Prostate gland (tissue), 2 donors: ENCODE measurements at regions not wholly inside any gene's neighbourhood (a gene's known extent, or its start where the extent isn't known, plus 50 kb on each side); places are given as distances from the start of the nearest gene placed in this dataset.

ENCODE experiments used
- DNase-seq: peaks from one replicate; pipeline ENCODE4 v3.0.0-alpha.2; 2019; ENCODE audit warnings: low spot score
- H3K27ac ChIP-seq, 2 donors: fragments of 200-600 bp; sonication (generic); 2 replicates each; pipeline ENCODE4 v1.5.1; 2017 to 2019
- H3K27me3 ChIP-seq: fragments of 200-600 bp; sonication (generic); replicated peaks from 2 replicates; pipeline ENCODE4 v1.5.1; 2019; ENCODE audit not compliant: insufficient read depth
- H3K36me3 ChIP-seq, 2 donors: fragments of 200-600 bp; sonication (generic); 1 replicate in 1 of 2; 2 replicates in 1 of 2; pipeline versions ENCODE4 v1.5.1 to v1.8.1; 2017 to 2019
- H3K4me1 ChIP-seq: fragments of 200-600 bp; sonication (generic); replicated peaks from 2 replicates; pipeline ENCODE4 v1.5.1; 2019
- H3K4me3 ChIP-seq, 2 donors: fragments of 200-600 bp; sonication (generic); 2 replicates each; pipeline ENCODE4 v1.5.1; 2017 to 2019
- H3K9me3 ChIP-seq: fragments of 200-600 bp; sonication (generic); 2 replicates; pipeline ENCODE4 v1.5.1; 2017
- POLR2A ChIP-seq: fragments of 450-650 bp; IDR thresholded peaks from one replicate; pipeline ENCODE4 v1.6.1; 2016; ENCODE audit warnings: antibody characterized with exemption, mild to moderate bottlenecking
- POLR2AphosphoS5 ChIP-seq: sonication (generic); formaldehyde crosslinking; IDR thresholded peaks from one replicate; pipeline ENCODE4 v1.6.1; 2017; ENCODE audit warnings: antibody characterized with exemption
- WGBS: methylation state at CpG from one replicate; pipeline ENCODE4 v1.1.5; 2018; 5-methylcytosine and 5-hydroxymethylcytosine counted together
- intact Hi-C: fragments of 100-400 bp; cut with DNase I; formaldehyde crosslinking; loops from one replicate; pipeline ENCODE4 v1.14.2; 2022
- TF ChIP-seq, protein P1 (sequence below), 4 experiments: fragments of 200-600 bp in 2 of 4; fragments of 450-650 bp in 2 of 4; sonication (generic) in 2 of 4; IDR thresholded peaks; 1 replicate in 3 of 4; 2 replicates in 1 of 4; pipeline ENCODE4 v1.5.1; 2016 to 2019; ENCODE audit warnings: antibody characterized with exemption in 4 of 4, mild to moderate bottlenecking in 2 of 4, moderate library complexity in 2 of 4

DNA sequence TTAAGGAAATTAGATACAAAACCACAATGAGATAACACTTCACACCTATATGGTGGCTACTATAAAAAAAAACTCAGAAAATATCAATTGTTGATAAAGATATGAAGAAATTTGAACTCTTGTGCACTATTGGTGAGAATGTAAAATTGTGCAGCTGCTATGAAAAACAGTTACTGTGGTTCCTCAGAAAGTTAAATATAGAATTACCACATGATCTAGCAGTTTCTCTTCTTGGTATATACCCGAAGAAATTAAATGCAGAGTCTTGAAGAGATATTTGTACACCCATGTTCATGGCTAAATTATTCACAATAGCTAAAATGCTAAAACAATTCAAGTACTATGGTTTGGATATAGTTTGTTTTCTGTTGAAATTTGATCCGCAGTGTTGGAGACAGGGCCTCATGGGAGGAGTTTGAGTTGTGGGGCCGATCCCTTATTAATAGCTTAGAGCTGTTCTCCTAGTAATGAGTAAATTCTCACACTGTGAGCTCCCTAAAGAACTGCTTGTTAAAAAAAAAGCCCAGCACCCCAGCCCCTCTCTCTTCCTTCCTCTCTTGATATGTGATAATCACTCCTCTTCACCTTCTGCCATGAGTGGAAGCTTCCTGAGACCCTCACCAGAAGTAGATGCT is 1412.1 kb downstream of the PLA2G4A start:
- no peak overlapping the region for H3K27ac ChIP-seq
- no peaks in the 10 kb centered on the region for H3K4me1 ChIP-seq
- H3K9me3 ChIP-seq = no peaks in the 10 kb centered on the region
- H3K4me3 ChIP-seq = no peak overlapping the region
- intact Hi-C loops = no loop called here
- H3K36me3 ChIP-seq = no peaks in the 10 kb centered on the region
- no peaks in the 10 kb centered on the region for H3K27me3 ChIP-seq
- WGBS = 78% methylated on average over 3 of the region's 3 CpGs
- TF ChIP-seq POLR2AphosphoS5 = no peak
- no peak for DNase-seq

DNA sequence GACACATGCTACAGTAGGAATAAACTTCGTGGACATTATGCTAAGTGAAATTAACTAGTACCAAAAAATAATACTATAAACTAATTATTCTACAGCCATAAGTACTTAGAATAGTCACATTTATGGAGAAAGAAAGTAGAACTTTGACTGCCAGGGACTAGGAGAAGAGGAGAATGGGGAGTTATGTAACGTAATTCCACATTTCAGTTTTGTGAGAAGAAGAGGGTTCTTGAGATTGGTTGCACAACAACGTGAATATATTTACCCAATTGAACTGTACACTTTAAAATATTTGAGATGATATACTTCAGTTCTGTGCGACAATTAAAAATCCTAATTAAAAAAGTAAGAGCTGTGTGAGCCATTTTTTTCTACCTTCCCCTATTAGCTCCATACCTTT is 1412.9 kb downstream of the PLA2G4A start:
- WGBS = 87% methylated on average over 4 of the region's 4 CpGs
- H3K9me3 ChIP-seq = no peaks in the 10 kb centered on the region
- H3K27ac ChIP-seq = no peak overlapping the region
- TF ChIP-seq POLR2AphosphoS5 (no peak), POLR2A (no peak)
- TF ChIP-seq, protein P1, sequence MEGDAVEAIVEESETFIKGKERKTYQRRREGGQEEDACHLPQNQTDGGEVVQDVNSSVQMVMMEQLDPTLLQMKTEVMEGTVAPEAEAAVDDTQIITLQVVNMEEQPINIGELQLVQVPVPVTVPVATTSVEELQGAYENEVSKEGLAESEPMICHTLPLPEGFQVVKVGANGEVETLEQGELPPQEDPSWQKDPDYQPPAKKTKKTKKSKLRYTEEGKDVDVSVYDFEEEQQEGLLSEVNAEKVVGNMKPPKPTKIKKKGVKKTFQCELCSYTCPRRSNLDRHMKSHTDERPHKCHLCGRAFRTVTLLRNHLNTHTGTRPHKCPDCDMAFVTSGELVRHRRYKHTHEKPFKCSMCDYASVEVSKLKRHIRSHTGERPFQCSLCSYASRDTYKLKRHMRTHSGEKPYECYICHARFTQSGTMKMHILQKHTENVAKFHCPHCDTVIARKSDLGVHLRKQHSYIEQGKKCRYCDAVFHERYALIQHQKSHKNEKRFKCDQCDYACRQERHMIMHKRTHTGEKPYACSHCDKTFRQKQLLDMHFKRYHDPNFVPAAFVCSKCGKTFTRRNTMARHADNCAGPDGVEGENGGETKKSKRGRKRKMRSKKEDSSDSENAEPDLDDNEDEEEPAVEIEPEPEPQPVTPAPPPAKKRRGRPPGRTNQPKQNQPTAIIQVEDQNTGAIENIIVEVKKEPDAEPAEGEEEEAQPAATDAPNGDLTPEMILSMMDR (IDR thresholded peaks at IDR 0.05) = no peak
- DNase-seq = no peak
- intact Hi-C loops = no loop called here
- no peaks in the 10 kb centered on the region for H3K36me3 ChIP-seq
- H3K4me1 ChIP-seq = no peaks in the 10 kb centered on the region
- H3K4me3 ChIP-seq = no peak overlapping the region
- no peaks in the 10 kb centered on the region for H3K27me3 ChIP-seq

GRCh38 chr1:188243456-188243855 is 1414.7 kb downstream of the PLA2G4A start:
- H3K4me1 ChIP-seq = no peaks in the 10 kb centered on the region
- intact Hi-C loops = no loop called here
- 84% methylated on average over 3 of the region's 3 CpGs for WGBS
- H3K27me3 ChIP-seq = no peaks in the 10 kb centered on the region
- TF ChIP-seq POLR2A (no peak), POLR2AphosphoS5 (no peak)
- TF ChIP-seq, protein P1 (IDR thresholded peaks at IDR 0.05) = no peak
- no peak overlapping the region for H3K4me3 ChIP-seq
- no peak overlapping the region for H3K27ac ChIP-seq
- H3K9me3 ChIP-seq = no peaks in the 10 kb centered on the region
- H3K36me3 ChIP-seq = no peaks in the 10 kb centered on the region
- no peak for DNase-seq

DNA sequence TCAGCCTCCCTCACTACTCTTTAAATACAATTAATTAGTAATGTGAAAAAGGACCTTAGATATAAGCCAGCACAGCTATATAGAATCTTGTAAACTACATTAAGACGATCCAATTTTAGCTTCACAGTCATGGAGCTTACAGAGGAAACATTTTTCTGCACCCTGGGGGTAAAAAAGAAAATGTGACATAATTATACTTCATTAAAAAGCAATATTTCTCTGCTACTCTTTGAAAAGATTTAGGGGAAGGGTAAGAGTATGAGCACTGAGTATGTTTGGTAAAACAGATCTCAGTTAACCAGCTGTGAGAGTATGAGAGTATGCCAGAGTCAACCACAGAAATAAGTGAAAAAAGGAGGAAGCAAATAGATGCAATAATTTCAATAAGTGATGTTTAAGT is 1415.9 kb downstream of the PLA2G4A start:
- 78% methylated on average over 1 of the region's 1 CpG for WGBS

DNA sequence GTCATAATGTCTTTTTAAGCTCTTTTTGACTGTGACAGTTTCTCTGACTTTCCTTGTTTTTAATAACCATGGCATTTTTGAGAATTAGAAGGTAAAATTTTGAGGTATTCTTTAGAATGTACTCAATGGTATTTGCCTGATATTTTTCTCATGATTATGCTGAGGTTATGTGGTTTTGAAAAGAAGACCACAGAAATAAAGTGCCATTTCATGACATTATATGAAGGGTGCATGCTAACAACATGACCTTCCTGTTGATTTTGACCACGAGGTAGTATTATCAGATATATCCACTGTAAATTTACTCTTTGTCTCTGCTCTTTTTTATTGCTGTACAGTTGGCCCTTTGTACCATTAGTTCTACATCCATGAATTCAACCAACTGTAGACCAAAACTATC is 1418.5 kb downstream of the PLA2G4A start:
- intact Hi-C loops = no loop called here
- 15% methylated on average over 1 of the region's 1 CpG for WGBS

More for the DNA sequence above, 1415.9 kb downstream of the PLA2G4A start:
- TF ChIP-seq POLR2A (no peak), POLR2AphosphoS5 (no peak)
- TF ChIP-seq, protein P1 (IDR thresholded peaks at IDR 0.05) = no peak
- intact Hi-C loops = no loop called here
- Histone ChIP-seq H3K4me1 (no peaks in the 10 kb centered on the region), H3K27ac (no peak overlapping the region), H3K27me3 (no peaks in the 10 kb centered on the region), H3K36me3 (no peaks in the 10 kb centered on the region), H3K4me3 (no peak overlapping the region), H3K9me3 (no peaks in the 10 kb centered on the region)
- DNase-seq = no peak

More for the DNA sequence above, 1418.5 kb downstream of the PLA2G4A start:
- H3K4me1 ChIP-seq = no peaks in the 10 kb centered on the region
- H3K9me3 ChIP-seq = no peaks in the 10 kb centered on the region
- H3K4me3 ChIP-seq = no peak overlapping the region
- no peak for DNase-seq
- no peak overlapping the region for H3K27ac ChIP-seq
- H3K27me3 ChIP-seq = no peaks in the 10 kb centered on the region
- TF ChIP-seq, protein P1 (IDR thresholded peaks at IDR 0.05) = no peak
- TF ChIP-seq POLR2A = no peak
- no peak for TF ChIP-seq POLR2AphosphoS5
- H3K36me3 ChIP-seq = no peaks in the 10 kb centered on the region
